Testis (tissue), 2 donors: ENCODE measurements at regions not wholly inside any gene's neighbourhood (a gene's known extent, or its start where the extent isn't known, plus 50 kb on each side); places are given as distances from the start of the nearest gene placed in this dataset.

Source experiments
- CTCF ChIP-seq, 3 experiments: fragments of 450-650 bp in 2 of 3; fragments of 200-600 bp in 1 of 3; sonication (generic) in 1 of 3; IDR thresholded peaks; one replicate each; pipeline ENCODE4 v1.5.1; 2016 to 2019; ENCODE audit warnings: antibody characterized with exemption in 3 of 3, mild to moderate bottlenecking in 2 of 3, moderate library complexity in 1 of 3
- POLR2A ChIP-seq: fragments of 450-650 bp; IDR thresholded peaks from one replicate; pipeline ENCODE4 v1.6.1; 2017; ENCODE audit warnings: antibody characterized with exemption, mild to moderate bottlenecking, moderate library complexity

- TF ChIP-seq POLR2A = no peak
- no peak for TF ChIP-seq CTCF (IDR thresholded peaks at IDR 0.05)
Observed at GRCh38 chr4:4627111-4627510, 85.3 kb upstream of the STX18 start.
